ENCODE measurements at regions not wholly inside any gene's neighbourhood (a gene's known extent, or its start where the extent isn't known, plus 50 kb on each side); places are given as distances from the start of the nearest gene placed in this dataset.

GRCh38 chr1:60448850-60449249 is 375.3 kb upstream of the C1orf87 start:
- H2AFZ ChIP-seq (ENCODE audit: low read length): no peak overlapping the region
- no peak overlapping the region for H3K27ac ChIP-seq (ENCODE audit: low read depth, low read length, poor library complexity, severe bottlenecking)
- POLR2A ChIA-PET: no interaction called here
- no peak overlapping the region for H3K4me3 ChIP-seq (ENCODE audit: low read depth, low read length, poor library complexity, severe bottlenecking)
- H3K4me1 ChIP-seq (ENCODE audit: insufficient read depth, low read length, poor library complexity, severe bottlenecking): no peaks in the 10 kb centered on the region
- H3K4me2 ChIP-seq (ENCODE audit: low read length): no peak overlapping the region
- no TSS peak for BruUV-seq (replicated peaks)
- H4K20me1 ChIP-seq (ENCODE audit: insufficient read depth, low read length): no peaks in the 10 kb centered on the region
- H3K9me3 ChIP-seq (ENCODE audit: low read length): no peaks in the 10 kb centered on the region
- no peak for DNase-seq (ENCODE audit: low spot score)
- CTCF ChIA-PET (ENCODE audit: unreplicated experiment): no interaction called here
- H3K79me2 ChIP-seq (ENCODE audit: insufficient read depth, low read depth, low read length): no peaks in the 10 kb centered on the region
- TF ChIP-seq EZH2phosphoT487 (IDR thresholded peaks at IDR 0.05; ENCODE audit: borderline replicate concordance, low read depth, low read length): no peak
- TF ChIP-seq CTCF (conservative IDR thresholded peaks at IDR 0.05; ENCODE audit: low read length): no peak
- intact Hi-C loops (cut with micrococcal nuclease; ENCODE audit: unreplicated experiment): no loop called here
- H3K9me2 ChIP-seq (ENCODE audit: insufficient read depth, low read length): no peaks in the 10 kb centered on the region
- no peaks in the 10 kb centered on the region for H3K36me3 ChIP-seq (ENCODE audit: insufficient read depth, low read length)

GRCh38 chr1:60444680-60445079 is 371.1 kb upstream of the C1orf87 start:
- no TSS peak for BruUV-seq (replicated peaks)
- H3K4me3 ChIP-seq (ENCODE audit: low read depth, low read length, poor library complexity, severe bottlenecking): no peak overlapping the region
- TF ChIP-seq EZH2phosphoT487 (IDR thresholded peaks at IDR 0.05; ENCODE audit: borderline replicate concordance, low read depth, low read length) (no peak), CTCF (conservative IDR thresholded peaks at IDR 0.05; ENCODE audit: low read length) (no peak)
- H3K4me2 ChIP-seq (ENCODE audit: low read length): no peak overlapping the region
- H3K9me3 ChIP-seq (ENCODE audit: low read length): no peaks in the 10 kb centered on the region
- H3K27ac ChIP-seq (ENCODE audit: low read depth, low read length, poor library complexity, severe bottlenecking): no peak overlapping the region
- no peaks in the 10 kb centered on the region for H3K79me2 ChIP-seq (ENCODE audit: insufficient read depth, low read depth, low read length)
- ChIA-PET CTCF (ENCODE audit: unreplicated experiment) (no interaction called here), POLR2A (interaction anchor here (0.7 kb wide), 1 partner anchor 45 kb away, joined by 3 read pairs; no protein-coding TSS in a partner anchor)
- no peak for DNase-seq (ENCODE audit: low spot score)
- no peak overlapping the region for H2AFZ ChIP-seq (ENCODE audit: low read length)
- H4K20me1 ChIP-seq (ENCODE audit: insufficient read depth, low read length): no peaks in the 10 kb centered on the region
- no peaks in the 10 kb centered on the region for H3K4me1 ChIP-seq (ENCODE audit: insufficient read depth, low read length, poor library complexity, severe bottlenecking)
- no peaks in the 10 kb centered on the region for H3K36me3 ChIP-seq (ENCODE audit: insufficient read depth, low read length)
- intact Hi-C loops (cut with micrococcal nuclease; ENCODE audit: unreplicated experiment): no loop called here
- H3K9me2 ChIP-seq (ENCODE audit: insufficient read depth, low read length): no peaks in the 10 kb centered on the region

GRCh38 chr1:60436186-60436585 is 362.6 kb upstream of the C1orf87 start:
- ChIA-PET POLR2A (interaction anchor here (0.6 kb wide), 1 partner anchor 178 kb away, joined by 4 read pairs; no protein-coding TSS in a partner anchor), CTCF (ENCODE audit: unreplicated experiment) (no interaction called here)
- H3K9me3 ChIP-seq (ENCODE audit: low read length): no peaks in the 10 kb centered on the region
- no peak for DNase-seq (ENCODE audit: low spot score)
- intact Hi-C loops (cut with micrococcal nuclease; ENCODE audit: unreplicated experiment): no loop called here
- no peaks in the 10 kb centered on the region for H3K36me3 ChIP-seq (ENCODE audit: insufficient read depth, low read length)
- H3K4me1 ChIP-seq (ENCODE audit: insufficient read depth, low read length, poor library complexity, severe bottlenecking): no peaks in the 10 kb centered on the region
- TF ChIP-seq EZH2phosphoT487 (IDR thresholded peaks at IDR 0.05; ENCODE audit: borderline replicate concordance, low read depth, low read length) (no peak), CTCF (conservative IDR thresholded peaks at IDR 0.05; ENCODE audit: low read length) (no peak)
- H3K27ac ChIP-seq (ENCODE audit: low read depth, low read length, poor library complexity, severe bottlenecking): no peak overlapping the region
- no peaks in the 10 kb centered on the region for H3K9me2 ChIP-seq (ENCODE audit: insufficient read depth, low read length)
- H4K20me1 ChIP-seq (ENCODE audit: insufficient read depth, low read length): no peaks in the 10 kb centered on the region
- H3K4me3 ChIP-seq (ENCODE audit: low read depth, low read length, poor library complexity, severe bottlenecking): no peak overlapping the region
- no peak overlapping the region for H3K4me2 ChIP-seq (ENCODE audit: low read length)
- H3K79me2 ChIP-seq (ENCODE audit: insufficient read depth, low read depth, low read length): no peaks in the 10 kb centered on the region
- H2AFZ ChIP-seq (ENCODE audit: low read length): no peak overlapping the region
- BruUV-seq (replicated peaks): no TSS peak

All from OCI-LY7 (cell line).